Heart right ventricle (tissue), 16 donors: ENCODE measurements at regions not wholly inside any gene's neighbourhood (a gene's known extent, or its start where the extent isn't known, plus 50 kb on each side); places are given as distances from the start of the nearest gene placed in this dataset.

Experiments
- ATAC-seq, 8 donors: fragments of 200-7000 bp; cut with Tn5 transposase; one replicate each; pipeline ENCODE4 v1.9.1; 2020; ENCODE audit warnings: mild to moderate bottlenecking in 8 of 8, moderate library complexity in 8 of 8, moderate number of reproducible peaks in 1 of 8
- DNase-seq, 2 donors: peaks; one replicate each; pipeline ENCODE4 v3.0.0-alpha.2; 2020
- H3K27ac ChIP-seq, 10 donors: fragments of 200-600 bp; sonication (generic) in 2 of 10; one replicate each; pipeline versions ENCODE4 v1.5.0 to v1.8.0; 2020 to 2022; ENCODE audit warnings: mild to moderate bottlenecking in 3 of 10
- H3K27me3 ChIP-seq, 7 donors: fragments of 200-600 bp; one replicate each; pipeline ENCODE4 v1.8.0; 2021 to 2022; ENCODE audit warnings: mild to moderate bottlenecking in 2 of 7
- H3K36me3 ChIP-seq, 9 donors: fragments of 200-600 bp; sonication (generic) in 1 of 9; one replicate each; pipeline versions ENCODE4 v1.5.0 to v1.8.0; 2020 to 2022; ENCODE audit warnings: mild to moderate bottlenecking in 2 of 9
- H3K4me1 ChIP-seq, 9 donors: fragments of 200-600 bp; sonication (generic) in 1 of 9; one replicate each; pipeline versions ENCODE4 v1.5.0 to v1.8.0; 2020 to 2022; ENCODE audit warnings: mild to moderate bottlenecking in 4 of 9
- H3K4me3 ChIP-seq, 10 donors: fragments of 200-600 bp; sonication (generic) in 2 of 10; one replicate each; pipeline versions ENCODE4 v1.5.0 to v1.8.0; 2020 to 2022; ENCODE audit warnings: mild to moderate bottlenecking in 7 of 10, moderate library complexity in 2 of 10
- H3K9me3 ChIP-seq, 11 donors: fragments of 200-600 bp in 10 of 11; sonication (generic) in 2 of 11; one replicate each; pipeline versions ENCODE4 v1.5.0 to v1.8.0; 2013 to 2022; ENCODE audit warnings: mild to moderate bottlenecking in 2 of 11, control low read depth in 1 of 11, moderate library complexity in 1 of 11
- WGBS, 2 donors: extraction: QIAGEN DNeasy Blood & Tissue Kit; methylation state at CpG; one replicate each; pipeline ENCODE4 v1.1.7; 2013; ENCODE audit warnings: inconsistent platforms in 1 of 2; 5-methylcytosine and 5-hydroxymethylcytosine counted together
- intact Hi-C, 10 donors: fragments of 100-400 bp; cut with DNase I; formaldehyde crosslinking; loops; one replicate each; pipeline versions ENCODE4 v1.11.1 to v1.14.2; 2022
- TF ChIP-seq, protein P1 (sequence below), 9 donors: fragments of 200-600 bp; sonication (generic) in 2 of 9; IDR thresholded peaks; one replicate each; pipeline versions ENCODE4 v1.5.0 to v1.8.0; 2021 to 2022; ENCODE audit warnings: antibody characterized with exemption in 9 of 9, mild to moderate bottlenecking in 5 of 9, moderate library complexity in 1 of 9
- donor health status: Arrhythmogenic right ventricular cardiomyopathy.
- donor health status: ischemic (EF 13 %, LVEDD 7.1; RV severe dilation, severe dysfunction).
- donor health status: healthy with polysubstance abuse.
- donor health status: DM: no; HTN: yes; CAD: no.
- donor health status: DM: no; HTN: no; CAD: no.
- donor health status: ischemic (EF 25% LVEDD 6.9; RV normal size, moderate dysfunction).
- donor health status: ischemic (EF 25% LVEDD 5.7; RV mildly dilated, moderate dysfunction).
- donor health status: healthy.
- donor health status: DM: yes; HTN: yes; CAD: no.
- donor health status: Ischemic cardiomyopathy.
- donor health status: ischemic (EF 35%, LVEDD 5.7; RV mildly dilated, moderate dysfunction).
- donor health status: nonischemic (EF 11% LVEDD 7.7; RV severe dilation, severe dysfunction).
- donor health status: DM: yes; HTN: yes; CAD: no.
- donor health status: PGD.
- donor health status: ischemic (EF 29% LVEDD 5.4; RV normal size, mild dysfunction).
- donor health status: nonischemic (EF 23%, LVEDD 6.1; RV moderate dilation, normal function).

DNA sequence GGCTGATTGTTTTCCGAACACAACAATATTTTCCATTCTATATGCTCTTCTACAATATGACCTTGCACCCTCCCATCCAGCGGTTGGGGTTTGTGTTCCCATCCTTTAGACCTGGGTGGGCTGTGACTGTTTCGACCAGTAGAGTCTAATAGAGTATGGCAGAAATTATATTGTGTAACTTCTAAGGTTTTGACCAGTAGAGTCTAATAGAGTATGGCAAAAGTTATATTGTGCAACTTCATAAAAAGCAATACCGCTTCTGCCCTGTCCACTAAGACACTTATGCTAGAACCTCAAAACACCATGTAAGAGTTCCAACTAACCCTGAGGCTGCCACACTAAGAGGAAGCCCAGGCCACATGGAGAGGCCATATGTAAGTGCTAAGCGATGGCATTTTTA lies 719.7 kb upstream of the TBX3 start:
- DNase-seq: no peak
- H3K4me3 ChIP-seq: no peak overlapping the region
- intact Hi-C loops: no loop called here
- TF ChIP-seq, protein P1, sequence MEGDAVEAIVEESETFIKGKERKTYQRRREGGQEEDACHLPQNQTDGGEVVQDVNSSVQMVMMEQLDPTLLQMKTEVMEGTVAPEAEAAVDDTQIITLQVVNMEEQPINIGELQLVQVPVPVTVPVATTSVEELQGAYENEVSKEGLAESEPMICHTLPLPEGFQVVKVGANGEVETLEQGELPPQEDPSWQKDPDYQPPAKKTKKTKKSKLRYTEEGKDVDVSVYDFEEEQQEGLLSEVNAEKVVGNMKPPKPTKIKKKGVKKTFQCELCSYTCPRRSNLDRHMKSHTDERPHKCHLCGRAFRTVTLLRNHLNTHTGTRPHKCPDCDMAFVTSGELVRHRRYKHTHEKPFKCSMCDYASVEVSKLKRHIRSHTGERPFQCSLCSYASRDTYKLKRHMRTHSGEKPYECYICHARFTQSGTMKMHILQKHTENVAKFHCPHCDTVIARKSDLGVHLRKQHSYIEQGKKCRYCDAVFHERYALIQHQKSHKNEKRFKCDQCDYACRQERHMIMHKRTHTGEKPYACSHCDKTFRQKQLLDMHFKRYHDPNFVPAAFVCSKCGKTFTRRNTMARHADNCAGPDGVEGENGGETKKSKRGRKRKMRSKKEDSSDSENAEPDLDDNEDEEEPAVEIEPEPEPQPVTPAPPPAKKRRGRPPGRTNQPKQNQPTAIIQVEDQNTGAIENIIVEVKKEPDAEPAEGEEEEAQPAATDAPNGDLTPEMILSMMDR (IDR thresholded peaks at IDR 0.05): no peak
- H3K9me3 ChIP-seq: peaks cover 0 to 3% (median 0%) of the 10 kb centered on the region in 11 donors
- peaks cover 0 to 12% (median 8%) of the 10 kb centered on the region in 9 donors for H3K4me1 ChIP-seq
- WGBS, 2 donors: 94% methylated on average over 5 of the region's 5 CpGs
- no peak for ATAC-seq
- H3K27ac ChIP-seq: no peak overlapping the region
- no peaks in the 10 kb centered on the region for H3K36me3 ChIP-seq
- H3K27me3 ChIP-seq: peaks cover 0 to 5% (median 0%) of the 10 kb centered on the region in 7 donors

DNA sequence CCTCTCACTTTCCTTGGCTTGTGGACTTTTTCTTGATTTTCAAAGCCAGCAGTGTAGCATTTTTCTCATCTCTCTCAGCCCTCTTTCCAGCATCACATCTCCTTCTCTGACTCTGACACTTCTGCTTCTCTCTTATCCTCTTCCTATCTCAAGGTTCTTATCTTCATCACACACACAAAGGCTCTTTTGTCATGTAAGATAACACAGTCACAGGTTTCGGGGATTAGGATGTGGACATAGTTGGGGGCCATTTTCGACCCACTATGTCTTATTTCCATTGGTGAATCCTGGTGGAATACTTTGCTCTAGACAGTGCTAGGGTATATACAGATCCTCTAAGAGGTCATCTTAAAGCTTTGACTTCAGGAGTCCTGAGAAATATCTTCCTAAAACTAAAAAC lies 719.3 kb upstream of the TBX3 start:
- DNase-seq (no peak), ATAC-seq (no peak)
- H3K27me3 ChIP-seq: peaks cover 0 to 5% (median 0%) of the 10 kb centered on the region in 7 donors
- intact Hi-C loops: no loop called here
- H3K9me3 ChIP-seq: peaks cover 0 to 3% (median 0%) of the 10 kb centered on the region in 11 donors
- H3K4me3 ChIP-seq: no peak overlapping the region
- H3K27ac ChIP-seq: no peak overlapping the region
- H3K36me3 ChIP-seq: no peaks in the 10 kb centered on the region
- peaks cover 0 to 12% (median 8%) of the 10 kb centered on the region in 9 donors for H3K4me1 ChIP-seq
- WGBS, 2 donors: 74 to 77% methylated on average over 2 of the region's 2 CpGs
- TF ChIP-seq, protein P1 (IDR thresholded peaks at IDR 0.05): no peak

DNA sequence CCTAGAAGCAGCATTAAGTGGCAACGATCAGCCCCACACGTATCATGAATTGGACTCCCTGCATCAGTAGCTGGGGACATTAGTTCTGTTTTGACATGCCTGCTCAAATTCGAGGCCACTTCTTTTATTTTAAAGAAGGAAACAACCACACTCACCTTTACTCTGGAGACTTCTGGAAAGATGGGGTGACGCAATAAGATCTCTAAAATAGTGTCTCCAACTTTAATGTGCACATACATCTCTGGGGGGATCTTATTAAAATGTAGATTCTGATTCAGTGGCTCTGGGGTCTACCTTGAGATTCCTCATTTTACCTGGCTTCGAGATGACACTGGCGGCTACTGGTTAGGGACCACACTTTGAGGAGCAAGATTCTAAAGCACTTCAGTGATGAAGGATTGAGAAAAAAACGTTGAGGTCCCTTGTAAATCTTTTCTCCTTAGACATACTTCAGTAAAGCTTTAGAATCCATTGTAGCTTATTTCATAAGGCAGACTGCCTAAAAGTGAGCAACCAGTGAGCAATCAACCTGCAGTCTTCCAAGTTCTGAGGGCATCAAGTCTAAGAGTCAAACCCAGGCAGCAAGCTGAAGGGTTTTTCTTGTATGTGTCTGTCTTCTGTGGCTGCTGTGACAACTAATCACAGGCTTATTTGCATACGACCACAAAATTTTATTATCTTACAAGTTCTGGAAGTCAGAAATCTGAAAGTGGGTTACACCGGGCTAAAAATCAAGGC lies 718.6 kb upstream of the TBX3 start:
- Histone ChIP-seq H3K27me3 (peaks cover 0 to 5% (median 0%) of the 10 kb centered on the region in 7 donors), H3K4me1 (peaks cover 0 to 12% (median 8%) of the 10 kb centered on the region in 9 donors), H3K4me3 (no peak overlapping the region), H3K36me3 (no peaks in the 10 kb centered on the region), H3K9me3 (peaks cover 0 to 3% (median 0%) of the 10 kb centered on the region in 11 donors), H3K27ac (no peak overlapping the region)
- no peak for ATAC-seq
- DNase-seq: no peak
- intact Hi-C loops: no loop called here
- 87 to 89% methylated on average over 9 of the region's 9 CpGs for WGBS, 2 donors
- TF ChIP-seq, protein P1 (IDR thresholded peaks at IDR 0.05): no peak

DNA sequence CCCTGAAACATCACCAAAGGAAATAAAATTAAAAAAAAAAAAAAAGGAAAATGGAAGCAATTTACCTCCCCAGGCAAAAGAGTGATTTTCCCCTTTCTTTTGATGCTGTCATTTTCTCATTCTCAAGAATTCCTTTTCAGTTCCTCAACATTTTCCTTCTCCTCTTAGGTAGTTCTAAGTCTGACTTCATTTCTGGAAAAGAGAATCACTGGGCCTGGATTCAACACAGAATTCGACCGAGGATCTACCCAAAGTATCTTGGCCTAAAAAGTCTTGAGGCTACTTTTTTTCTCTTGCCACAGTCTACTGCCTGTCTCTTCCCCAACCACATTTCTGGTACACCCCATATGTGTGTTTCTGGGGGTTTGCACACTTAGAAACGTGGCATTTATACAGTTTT lies 717.8 kb upstream of the TBX3 start:
- intact Hi-C loops: no loop called here
- H3K4me1 ChIP-seq: peaks cover 0 to 12% (median 8%) of the 10 kb centered on the region in 9 donors
- no peak for DNase-seq
- WGBS, 2 donors: 80 to 87% methylated on average over 3 of the region's 3 CpGs
- H3K27ac ChIP-seq: no peak overlapping the region
- peaks cover 0 to 10% (median 4%) of the 10 kb centered on the region in 11 donors for H3K9me3 ChIP-seq
- TF ChIP-seq, protein P1 (IDR thresholded peaks at IDR 0.05): no peak
- no peak for ATAC-seq
- no peaks in the 10 kb centered on the region for H3K36me3 ChIP-seq
- H3K27me3 ChIP-seq: peaks cover 0 to 5% (median 0%) of the 10 kb centered on the region in 7 donors
- H3K4me3 ChIP-seq: no peak overlapping the region
